K562 (cell line): ENCODE measurements at regions not wholly inside any gene's neighbourhood (a gene's known extent, or its start where the extent isn't known, plus 50 kb on each side); places are given as distances from the start of the nearest gene placed in this dataset.
A peak's percentile ranks its signal among the peaks of the same experiment; 100 is the strongest.

ENCODE experiments used
- ATAC-seq: fragments of 200-7000 bp; cut with Tn5 transposase; 3 replicates; pipeline ENCODE4 v1.9.1; 2020; ENCODE audit warnings: moderate library complexity
- BruUV-seq: library from RNA; stranded (reverse); fragments of 400-500 nt; replicated peaks from 2 replicates; lab custom pipeline; 2021; lab: Mats Ljungman, UMichigan
- CTCF ChIA-PET: fragments of 300-600 bp; formaldehyde crosslinking; extraction: SDS; loops from one replicate; lab custom pipeline; 2021; ENCODE audit warnings: low intra/inter-chr PET ratio; lab: Yijun Ruan, JAX
- POLR2A ChIA-PET: fragments of 300-600, 350-650 bp; sonication (Branson Sonifier 250); formaldehyde crosslinking; extraction: SDS; loops from one replicate; lab custom pipeline; 2021; ENCODE audit warnings: antibody characterized with exemption, inconsistent platforms; lab: Yijun Ruan, JAX
- DNase-seq, 4 experiments: peaks; one replicate each; pipeline versions ENCODE4 v3.0.0 to v3.0.0-alpha.2; 2011 to 2018; ENCODE audit warnings: low spot score in 3 of 4, mixed read lengths in 3 of 4; ENCODE audit errors: extremely low read depth in 1 of 4
- FAIRE-seq: peaks from 2 replicates; lab custom pipeline; 2011; peaks lifted over from hg19 to GRCh38; lab: Jason Lieb, UNC
- H2AFZ ChIP-seq: 2 replicates; pipeline ENCODE4 v1.6.0; 2011; ENCODE audit warnings: low read depth, low read length, control low read depth, inconsistent platforms
- H3K27ac ChIP-seq: fragments of 200-600 bp; 3 replicates; pipeline ENCODE4 v1.8.0; 2011; ENCODE audit warnings: low read depth, mild to moderate bottlenecking, control low read depth, inconsistent platforms, low read length, moderate library complexity, mixed read lengths; ENCODE audit errors: extremely low read depth
- H3K27me3 ChIP-seq, 2 experiments: fragments of 300-600 bp in 1 of 2; 2 replicates in 1 of 2; 3 replicates in 1 of 2; pipeline versions ENCODE4 v1.6.0 to v1.8.0; 2011; ENCODE audit warnings: inconsistent platforms in 2 of 2, low read length in 2 of 2, mild to moderate bottlenecking in 1 of 2, mixed read lengths in 1 of 2, moderate library complexity in 1 of 2; ENCODE audit not compliant: control insufficient read depth in 2 of 2, insufficient read depth in 2 of 2
- H3K36me3 ChIP-seq: fragments of 300-600 bp; 3 replicates; pipeline ENCODE4 v1.8.0; 2011; ENCODE audit warnings: mild to moderate bottlenecking, low read length, inconsistent platforms; ENCODE audit not compliant: control insufficient read depth, insufficient read depth
- H3K4me1 ChIP-seq, 2 experiments: fragments of 200-600 bp in 1 of 2; replicated peaks in 1 of 2; 2 replicates in 1 of 2; 3 replicates in 1 of 2; pipeline versions ENCODE4 v1.5.1 to v1.8.0; 2011; ENCODE audit warnings: inconsistent platforms in 2 of 2, low read length in 2 of 2, mild to moderate bottlenecking in 1 of 2, mixed read lengths in 1 of 2, moderate library complexity in 1 of 2; ENCODE audit not compliant: control insufficient read depth in 2 of 2, insufficient read depth in 2 of 2
- H3K4me2 ChIP-seq: 2 replicates; pipeline ENCODE4 v1.6.1; 2011; ENCODE audit warnings: low read length, control low read depth, inconsistent platforms, mixed read lengths; ENCODE audit not compliant: insufficient read depth
- H3K4me3 ChIP-seq: fragments of 200-600 bp; sonication (generic), shearing (Covaris generic); 2 replicates; pipeline ENCODE4 v1.5.1; 2016; ENCODE audit warnings: control low read depth, inconsistent platforms
- H3K79me2 ChIP-seq: fragments of 200-600 bp; 3 replicates; pipeline ENCODE4 v1.8.0; 2011; ENCODE audit warnings: low read length, inconsistent platforms; ENCODE audit not compliant: control insufficient read depth, insufficient read depth
- H3K9ac ChIP-seq, 2 experiments: 2 replicates each; pipeline versions ENCODE4 v1.6.0 to v1.6.1; 2011; ENCODE audit warnings: low read depth in 2 of 2, low read length in 2 of 2, control low read depth in 1 of 2, inconsistent platforms in 1 of 2, mild to moderate bottlenecking in 1 of 2, mixed read lengths in 1 of 2; ENCODE audit not compliant: insufficient read depth in 1 of 2
- H3K9me1 ChIP-seq: one replicate; pipeline ENCODE4 v1.6.0; 2011; ENCODE audit warnings: inconsistent platforms, mild to moderate bottlenecking, low read length, moderate library complexity; ENCODE audit not compliant: control insufficient read depth, insufficient read depth
- H3K9me3 ChIP-seq: replicated peaks from 2 replicates; pipeline ENCODE4 v1.5.1; 2011; ENCODE audit warnings: low read depth, low read length, inconsistent platforms; ENCODE audit not compliant: control insufficient read depth, insufficient read depth
- H4K20me1 ChIP-seq: replicated peaks from 2 replicates; pipeline ENCODE4 v1.6.1; 2011; ENCODE audit warnings: low read length, inconsistent platforms, mixed read lengths; ENCODE audit not compliant: control insufficient read depth, insufficient read depth
- CEBPB ChIP-seq: fragments of 450-650 bp; IDR thresholded peaks from 2 replicates; pipeline ENCODE4 v1.6.1; 2016; ENCODE audit warnings: missing genetic modification characterization, missing compliant biosample characterization
- CEBPG ChIP-seq, 3 experiments: fragments of 200-800 bp in 1 of 3; sonication (Bioruptor generic) in 1 of 3; sonication (generic) in 1 of 3; formaldehyde crosslinking in 1 of 3; IDR thresholded peaks in 2 of 3; conservative IDR thresholded peaks in 1 of 3; 2 replicates each; pipeline versions ENCODE4 v1.6.1 to v1.8.0; 2016 to 2022; ENCODE audit warnings: missing compliant biosample characterization in 2 of 3, missing genetic modification characterization in 2 of 3, mild to moderate bottlenecking in 1 of 3, missing genetic modification reagents in 1 of 3
- EP400 ChIP-seq: fragments of 450-650 bp; IDR thresholded peaks from 2 replicates; pipeline ENCODE4 v1.6.1; 2017; ENCODE audit warnings: antibody characterized with exemption, mild to moderate bottlenecking, moderate library complexity
- HNRNPUL1 ChIP-seq: fragments of 200-400 bp; formaldehyde crosslinking; IDR thresholded peaks from 2 replicates; pipeline ENCODE4 v1.6.1; 2017; ENCODE audit warnings: low read length
- RB1 ChIP-seq: fragments of 450-650 bp; IDR thresholded peaks from 2 replicates; pipeline ENCODE4 v1.6.1; 2017; ENCODE audit warnings: low read depth, mild to moderate bottlenecking
- WGBS: fragments of 100-300 bp; shearing (Covaris generic); methylation state at CpG from one replicate; pipeline ENCODE4 v1.1.6; 2016; ENCODE audit warnings: low coverage, mixed read lengths; ENCODE audit not compliant: insufficient coverage; ENCODE audit errors: missing lambda C conversion rate; 5-methylcytosine and 5-hydroxymethylcytosine counted together
- in situ Hi-C: fragments of 300-500 bp; cut with MboI; formaldehyde crosslinking; loops from 4 replicates; pipeline ENCODE4 v1.15.0; 2018; ENCODE audit warnings: inconsistent platforms, mixed read lengths
- intact Hi-C: fragments of 100-400 bp; cut with micrococcal nuclease; formaldehyde crosslinking; loops from 2 replicates; pipeline ENCODE4 v1.14.2; 2022

GRCh38 chr2:176461809-176462670 is 192.8 kb downstream of the MTX2 start:
- no TSS peak for BruUV-seq
- Histone ChIP-seq H3K4me1 (no peaks in the 10 kb centered on the region), H2AFZ (no peak overlapping the region), H3K4me2 (no peak overlapping the region), H3K9me1 (no peaks in the 10 kb centered on the region), H4K20me1 (no peaks in the 10 kb centered on the region), H3K36me3 (no peaks in the 10 kb centered on the region), H3K4me3 (no peak overlapping the region), H3K79me2 (no peaks in the 10 kb centered on the region), H3K9ac (no peak overlapping the region), H3K27ac (no peak overlapping the region), H3K27me3 (peaks cover 0 to 3% of the 10 kb centered on the region in 2 experiments; a peak in 4 of 5 replicates), H3K9me3 (no peaks in the 10 kb centered on the region)
- WGBS: 0% methylated on average over 5 of the region's 5 CpGs
- intact Hi-C loops (no loop called here), in situ Hi-C loops (no loop called here)
- DNase-seq: no peak
- peak; percentile 6 for FAIRE-seq
- CTCF ChIA-PET: no interaction called here
- POLR2A ChIA-PET: interaction anchor here (0.9 kb wide), 1 partner anchor 9 kb away, joined by 4 read pairs; no protein-coding TSS in a partner anchor
- TF ChIP-seq EP400 (no peak), CEBPB (tag) (no peak)
- ATAC-seq: no peak

DNA sequence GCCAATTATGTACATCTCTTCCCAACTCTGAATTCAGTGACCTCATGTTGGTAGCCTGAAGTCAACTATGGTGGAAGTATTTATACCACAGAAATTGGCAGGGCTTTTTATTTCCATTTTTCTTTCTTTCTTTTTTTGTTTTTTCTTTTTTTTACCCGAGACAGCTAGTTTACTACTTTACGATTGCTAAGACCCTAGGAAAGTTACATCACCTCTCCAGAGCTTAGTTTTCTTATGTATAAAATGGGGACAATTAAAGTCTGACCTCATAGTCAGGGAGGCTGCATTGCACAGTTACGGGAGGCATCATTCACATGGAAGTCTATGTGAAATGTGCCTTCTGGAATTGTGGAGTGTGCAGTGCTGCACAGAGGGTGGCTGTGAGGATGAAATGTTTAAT is 194.3 kb downstream of the MTX2 start:
- in situ Hi-C loops (no loop called here), intact Hi-C loops (no loop called here)
- no peak overlapping the region for H2AFZ ChIP-seq
- H3K36me3 ChIP-seq: no peaks in the 10 kb centered on the region
- no peak overlapping the region for H3K4me3 ChIP-seq
- no peaks in the 10 kb centered on the region for H3K79me2 ChIP-seq
- CTCF ChIA-PET: no interaction called here
- no TSS peak for BruUV-seq
- H3K9me3 ChIP-seq: no peaks in the 10 kb centered on the region
- H3K27ac ChIP-seq: no peak overlapping the region
- FAIRE-seq: no peak
- H3K4me1 ChIP-seq: no peaks in the 10 kb centered on the region
- H4K20me1 ChIP-seq: no peaks in the 10 kb centered on the region
- H3K4me2 ChIP-seq: no peak overlapping the region
- H3K27me3 ChIP-seq: peaks cover 3 to 4% of the 10 kb centered on the region in 2 experiments
- TF ChIP-seq CEBPG (CRISPR knock-in tag; IDR thresholded peaks at IDR 0.05): no peak
- TF ChIP-seq CEBPG (tag; conservative IDR thresholded peaks at IDR 0.05 in 1 of 2, IDR thresholded peaks at IDR 0.05 in 1 of 2): 0 out of 4 replicates have a peak, but pooled peaks of 1 of the 2 experiments have one; percentile 30
- no peak for TF ChIP-seq RB1
- no peak for TF ChIP-seq HNRNPUL1
- TF ChIP-seq, all 486 proteins: peak for 1
- WGBS: 0% methylated on average over 3 of the region's 3 CpGs
- ATAC-seq (no peak; the same call in 2 of the 3 replicates), DNase-seq (no peak)
- Histone ChIP-seq H3K9me1 (no peaks in the 10 kb centered on the region), H3K9ac (no peak overlapping the region)
- POLR2A ChIA-PET: no interaction called here
